ENCODE measurements at regions not wholly inside any gene's neighbourhood (a gene's known extent, or its start where the extent isn't known, plus 50 kb on each side); places are given as distances from the start of the nearest gene placed in this dataset.
"Not testable (repeated sequence)": the region's sequence is repeated elsewhere in the genome, so short reads cannot be mapped to it uniquely, and the experiment has no call there.

DNA sequence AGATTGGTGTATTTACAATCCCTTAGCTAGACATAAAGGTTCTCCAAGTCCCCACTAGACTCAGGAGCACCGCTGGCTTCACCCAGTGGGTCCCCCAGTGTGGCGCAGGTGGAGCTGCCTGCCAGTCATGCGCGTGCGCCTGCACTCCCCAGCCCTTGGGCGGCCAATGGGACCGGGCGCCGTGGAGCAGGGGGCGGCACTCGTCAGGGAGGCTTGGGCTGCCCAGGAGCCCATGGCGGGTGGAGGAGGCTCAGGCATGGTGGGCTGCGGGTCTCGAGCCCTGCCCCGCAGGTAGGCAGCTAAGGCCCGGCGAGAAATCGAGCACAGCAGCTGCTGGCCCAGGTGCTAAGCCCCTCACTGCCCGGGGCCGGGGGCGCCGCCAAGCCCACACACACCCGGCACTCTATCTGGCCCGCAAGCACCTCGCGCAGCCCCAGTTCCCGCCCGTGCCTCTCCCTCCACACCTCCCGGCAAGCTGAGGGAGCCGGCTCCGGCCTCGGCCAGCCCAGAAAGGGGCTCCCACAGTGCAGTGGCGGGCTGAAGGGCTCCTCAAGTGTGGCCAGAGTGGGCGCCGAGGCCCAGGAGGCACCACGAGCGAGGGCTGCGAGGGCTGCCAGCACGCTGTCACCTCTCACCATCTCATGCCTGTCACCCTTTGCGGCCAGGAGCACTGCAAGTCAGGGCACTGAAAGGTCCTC, 71.1 kb upstream of the MEF2A start:
- not testable (repeated sequence) for H3K27me3 ChIP-seq (ENCODE audit: control insufficient read depth, insufficient read depth, low read length); H3K4me3 Mint-ChIP-seq; H3K27ac Mint-ChIP-seq; H3K4me1 Mint-ChIP-seq; H3K9me3 ChIP-seq (ENCODE audit: control insufficient read depth in 2 of 2, low read length in 2 of 2); H3K4me1 ChIP-seq (ENCODE audit: control insufficient read depth, insufficient read depth, low read length, poor library complexity, severe bottlenecking); H3K4me3 ChIP-seq (ENCODE audit: low read depth, low read length); H3K27ac ChIP-seq (ENCODE audit: insufficient read depth, low read length, poor library complexity, severe bottlenecking); ATAC-seq (ENCODE audit: low read depth in 2 of 2); DNase-seq; H3K36me3 ChIP-seq (ENCODE audit: control insufficient read depth, insufficient read depth, low read length); H3K36me3 Mint-ChIP-seq; H3K9me3 Mint-ChIP-seq
- H3K27me3 Mint-ChIP-seq = peaks cover 11% of the 10 kb centered on the region

DNA sequence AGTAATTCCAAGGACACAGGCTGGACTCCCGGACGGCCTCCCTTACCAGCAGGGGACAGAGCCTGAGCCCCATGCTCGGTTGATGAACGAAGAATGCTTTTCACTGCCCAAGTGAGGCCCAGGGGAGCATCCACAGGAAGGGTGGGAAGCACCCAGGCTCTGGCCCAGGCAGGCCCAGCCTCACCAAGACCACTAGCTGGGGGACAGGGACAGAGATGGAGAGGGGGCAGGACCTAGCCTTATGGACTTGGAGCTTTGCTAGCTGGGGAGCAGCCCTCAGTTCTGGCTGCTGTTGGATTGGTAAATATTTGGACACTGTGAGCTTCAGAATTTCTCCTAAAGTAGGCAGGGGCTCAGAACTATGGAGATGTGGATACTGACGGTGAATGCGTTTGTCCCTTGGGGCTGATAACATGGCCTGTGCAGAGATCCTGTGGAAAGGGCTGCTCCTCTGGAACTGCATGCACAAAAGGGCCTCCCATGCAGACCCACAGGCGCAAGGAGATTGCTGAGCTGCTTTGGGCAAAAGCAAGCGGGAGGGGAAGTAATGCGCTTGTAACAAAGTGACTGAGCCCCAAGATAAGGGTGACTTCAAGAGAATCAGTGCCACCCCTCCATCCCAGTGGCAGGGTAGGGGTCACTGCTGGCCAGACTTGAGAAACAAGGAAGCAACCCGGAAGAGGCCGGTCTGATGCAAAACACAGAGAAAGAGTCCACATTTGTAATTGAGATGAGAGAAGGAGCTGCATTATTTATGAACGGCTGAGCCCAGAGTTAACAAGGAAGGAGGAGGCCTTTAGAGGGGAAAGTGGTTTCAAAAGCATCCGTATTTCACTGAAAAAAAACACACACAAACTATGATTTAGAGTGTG, 70.1 kb upstream of the MEF2A start:
- Mint-ChIP-seq H3K36me3 (peaks cover 6% of the 10 kb centered on the region), H3K4me3 (peak overlapping the region in 1 of 4 donors; percentile 47), H3K9me3 (peaks cover 0 to 3% (median 0%) of the 10 kb centered on the region in 7 donors), H3K4me1 (peaks cover 0 to 13% (median 2%) of the 10 kb centered on the region in 4 donors), H3K27me3 (peaks cover 11% of the 10 kb centered on the region), H3K27ac (peak overlapping the region in 1 of 3 donors; percentile 37)
- ATAC-seq (ENCODE audit: low read depth in 2 of 2) (no peak), DNase-seq (peak in 1 of 3 donors; percentile 58)
- Histone ChIP-seq H3K36me3 (ENCODE audit: control insufficient read depth, insufficient read depth, low read length) (no peaks in the 10 kb centered on the region), H3K4me1 (ENCODE audit: control insufficient read depth, insufficient read depth, low read length, poor library complexity, severe bottlenecking) (no peaks in the 10 kb centered on the region), H3K27ac (ENCODE audit: insufficient read depth, low read length, poor library complexity, severe bottlenecking) (no peak overlapping the region), H3K4me3 (ENCODE audit: low read depth, low read length) (no peak overlapping the region), H3K9me3 (ENCODE audit: control insufficient read depth in 2 of 2, low read length in 2 of 2) (no peaks in the 10 kb centered on the region), H3K27me3 (ENCODE audit: control insufficient read depth, insufficient read depth, low read length) (no peaks in the 10 kb centered on the region)

DNA sequence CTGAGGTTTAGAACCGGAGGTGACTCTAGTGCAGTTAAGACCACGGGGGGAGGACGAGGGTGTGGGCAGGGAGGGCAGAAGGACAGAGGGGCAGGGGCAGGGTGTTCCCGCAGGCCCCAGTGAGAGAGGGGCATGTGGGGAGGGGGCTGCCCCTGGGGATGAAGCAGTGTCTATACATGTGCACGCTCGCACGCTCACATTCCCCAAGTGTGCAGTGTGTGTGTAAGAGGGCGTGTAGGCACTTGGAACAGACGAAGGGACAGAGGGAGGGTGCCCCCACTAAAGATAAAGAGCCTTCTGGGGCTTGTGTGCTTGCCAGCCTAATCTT, 69.5 kb upstream of the MEF2A start:
- no peak overlapping the region for H3K4me3 ChIP-seq (ENCODE audit: low read depth, low read length)
- H3K4me1 Mint-ChIP-seq = peaks cover 0 to 13% (median 2%) of the 10 kb centered on the region in 4 donors
- ATAC-seq (ENCODE audit: low read depth in 2 of 2) = no peak
- peaks cover 0 to 3% (median 0%) of the 10 kb centered on the region in 7 donors for H3K9me3 Mint-ChIP-seq
- no peak for DNase-seq
- no peak overlapping the region for H3K4me3 Mint-ChIP-seq
- H3K9me3 ChIP-seq (ENCODE audit: control insufficient read depth in 2 of 2, low read length in 2 of 2) = no peaks in the 10 kb centered on the region
- no peaks in the 10 kb centered on the region for H3K4me1 ChIP-seq (ENCODE audit: control insufficient read depth, insufficient read depth, low read length, poor library complexity, severe bottlenecking)
- no peaks in the 10 kb centered on the region for H3K36me3 ChIP-seq (ENCODE audit: control insufficient read depth, insufficient read depth, low read length)
- H3K27ac ChIP-seq (ENCODE audit: insufficient read depth, low read length, poor library complexity, severe bottlenecking) = no peak overlapping the region
- peaks cover 6% of the 10 kb centered on the region for H3K36me3 Mint-ChIP-seq
- H3K27me3 Mint-ChIP-seq = peaks cover 7% of the 10 kb centered on the region
- H3K27me3 ChIP-seq (ENCODE audit: control insufficient read depth, insufficient read depth, low read length) = no peaks in the 10 kb centered on the region
- H3K27ac Mint-ChIP-seq = no peak overlapping the region

DNA sequence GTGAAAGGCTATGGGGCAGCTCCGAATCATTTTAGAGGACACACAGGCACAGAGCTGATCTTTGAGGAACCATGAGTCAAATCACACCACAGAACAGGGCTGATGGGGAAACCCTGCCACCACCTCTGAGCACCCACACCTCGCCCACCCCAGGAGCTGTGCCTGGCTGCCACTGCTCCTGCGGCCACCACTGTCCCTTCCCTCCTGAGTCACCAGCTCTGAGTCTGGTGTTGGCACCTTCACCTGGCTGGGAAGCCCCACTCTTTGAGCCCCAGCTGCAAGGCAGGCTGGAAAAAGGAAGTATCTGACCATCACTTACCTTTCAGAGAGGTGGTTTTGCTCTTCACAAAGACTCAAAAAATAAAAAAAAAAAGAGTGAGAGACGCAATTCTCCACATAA, 63.6 kb upstream of the MEF2A start:
- no peak overlapping the region for H3K4me3 Mint-ChIP-seq
- H3K27ac ChIP-seq (ENCODE audit: insufficient read depth, low read length, poor library complexity, severe bottlenecking) = no peak overlapping the region
- H3K27me3 Mint-ChIP-seq = peaks cover 16% of the 10 kb centered on the region
- H3K36me3 ChIP-seq (ENCODE audit: control insufficient read depth, insufficient read depth, low read length) = no peaks in the 10 kb centered on the region
- peaks cover 0 to 7% (median 0%) of the 10 kb centered on the region in 7 donors for H3K9me3 Mint-ChIP-seq
- peaks cover 0 to 7% (median 2%) of the 10 kb centered on the region in 4 donors for H3K4me1 Mint-ChIP-seq
- ATAC-seq (ENCODE audit: low read depth in 2 of 2) (peak; percentile 63 to 72), DNase-seq (peak in 1 of 3 donors; percentile 16)
- H3K4me3 ChIP-seq (ENCODE audit: low read depth, low read length) = no peak overlapping the region
- no peaks in the 10 kb centered on the region for H3K9me3 ChIP-seq (ENCODE audit: control insufficient read depth in 2 of 2, low read length in 2 of 2)
- H3K27ac Mint-ChIP-seq = peak overlapping the region in 1 of 3 donors; percentile 64
- H3K27me3 ChIP-seq (ENCODE audit: control insufficient read depth, insufficient read depth, low read length) = no peaks in the 10 kb centered on the region
- H3K36me3 Mint-ChIP-seq = peaks cover 6% of the 10 kb centered on the region
- no peaks in the 10 kb centered on the region for H3K4me1 ChIP-seq (ENCODE audit: control insufficient read depth, insufficient read depth, low read length, poor library complexity, severe bottlenecking)

DNA sequence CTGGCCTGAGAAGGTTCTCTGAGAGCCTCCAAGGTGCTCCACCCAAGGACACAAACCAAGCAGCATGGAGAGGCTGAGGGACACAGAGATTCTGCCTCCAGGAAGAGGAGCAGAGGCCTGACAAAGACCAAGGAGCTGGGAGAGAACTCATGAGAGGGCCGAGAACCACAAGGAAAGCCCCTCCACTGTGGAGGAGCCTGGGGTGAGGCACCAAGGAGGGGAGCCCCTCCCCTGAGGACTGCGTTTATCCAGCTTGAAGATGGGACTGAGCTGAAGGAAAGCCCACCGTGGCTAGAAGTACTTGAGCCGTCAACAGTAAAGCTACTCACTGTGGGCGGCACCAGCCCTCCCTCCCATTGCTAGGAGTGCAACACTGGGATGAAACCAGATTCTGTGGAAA, 63.1 kb upstream of the MEF2A start:
- no peaks in the 10 kb centered on the region for H3K4me1 ChIP-seq (ENCODE audit: control insufficient read depth, insufficient read depth, low read length, poor library complexity, severe bottlenecking)
- no peak for DNase-seq
- H3K9me3 ChIP-seq (ENCODE audit: control insufficient read depth in 2 of 2, low read length in 2 of 2) = no peaks in the 10 kb centered on the region
- no peak overlapping the region for H3K27ac ChIP-seq (ENCODE audit: insufficient read depth, low read length, poor library complexity, severe bottlenecking)
- no peak overlapping the region for H3K4me3 Mint-ChIP-seq
- H3K4me3 ChIP-seq (ENCODE audit: low read depth, low read length) = no peak overlapping the region
- peaks cover 11% of the 10 kb centered on the region for H3K27me3 Mint-ChIP-seq
- peak overlapping the region in 1 of 3 donors; percentile 64 for H3K27ac Mint-ChIP-seq
- H3K9me3 Mint-ChIP-seq = peaks cover 0 to 5% (median 0%) of the 10 kb centered on the region in 7 donors
- H3K36me3 ChIP-seq (ENCODE audit: control insufficient read depth, insufficient read depth, low read length) = no peaks in the 10 kb centered on the region
- H3K27me3 ChIP-seq (ENCODE audit: control insufficient read depth, insufficient read depth, low read length) = no peaks in the 10 kb centered on the region
- no peak for ATAC-seq (ENCODE audit: low read depth in 2 of 2)
- peaks cover 2% of the 10 kb centered on the region for H3K36me3 Mint-ChIP-seq
- peaks cover 0 to 7% (median 2%) of the 10 kb centered on the region in 4 donors for H3K4me1 Mint-ChIP-seq

DNA sequence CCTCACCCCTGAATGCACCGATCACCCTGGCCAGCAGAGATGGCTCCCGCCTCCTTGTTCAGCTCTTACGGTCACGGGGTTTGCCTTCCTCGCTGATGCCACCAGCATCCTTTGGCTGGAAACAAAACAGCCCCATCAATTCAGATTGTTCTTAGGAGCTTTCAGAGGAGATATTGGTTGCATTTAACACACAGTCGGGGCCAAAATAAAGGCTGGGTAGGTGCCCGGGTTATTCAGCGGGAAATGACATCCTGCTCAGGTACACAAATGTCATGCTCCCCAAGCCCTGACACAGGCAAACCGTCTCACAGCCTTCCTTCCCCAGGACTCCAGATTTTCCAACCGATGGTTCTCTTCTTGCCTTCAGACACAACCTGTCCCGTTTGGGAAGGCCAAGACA, 62.4 kb upstream of the MEF2A start:
- no peak overlapping the region for H3K4me3 Mint-ChIP-seq
- H3K4me1 ChIP-seq (ENCODE audit: control insufficient read depth, insufficient read depth, low read length, poor library complexity, severe bottlenecking) = no peaks in the 10 kb centered on the region
- H3K36me3 Mint-ChIP-seq = no peaks in the 10 kb centered on the region
- no peak overlapping the region for H3K27ac ChIP-seq (ENCODE audit: insufficient read depth, low read length, poor library complexity, severe bottlenecking)
- no peak for ATAC-seq (ENCODE audit: low read depth in 2 of 2)
- H3K9me3 ChIP-seq (ENCODE audit: control insufficient read depth in 2 of 2, low read length in 2 of 2) = no peaks in the 10 kb centered on the region
- peaks cover 0 to 7% (median 2%) of the 10 kb centered on the region in 4 donors for H3K4me1 Mint-ChIP-seq
- no peak overlapping the region for H3K27ac Mint-ChIP-seq
- no peak for DNase-seq
- peaks cover 0 to 5% (median 0%) of the 10 kb centered on the region in 7 donors for H3K9me3 Mint-ChIP-seq
- no peaks in the 10 kb centered on the region for H3K36me3 ChIP-seq (ENCODE audit: control insufficient read depth, insufficient read depth, low read length)
- peaks cover 9% of the 10 kb centered on the region for H3K27me3 Mint-ChIP-seq
- H3K27me3 ChIP-seq (ENCODE audit: control insufficient read depth, insufficient read depth, low read length) = no peaks in the 10 kb centered on the region
- no peak overlapping the region for H3K4me3 ChIP-seq (ENCODE audit: low read depth, low read length)

DNA sequence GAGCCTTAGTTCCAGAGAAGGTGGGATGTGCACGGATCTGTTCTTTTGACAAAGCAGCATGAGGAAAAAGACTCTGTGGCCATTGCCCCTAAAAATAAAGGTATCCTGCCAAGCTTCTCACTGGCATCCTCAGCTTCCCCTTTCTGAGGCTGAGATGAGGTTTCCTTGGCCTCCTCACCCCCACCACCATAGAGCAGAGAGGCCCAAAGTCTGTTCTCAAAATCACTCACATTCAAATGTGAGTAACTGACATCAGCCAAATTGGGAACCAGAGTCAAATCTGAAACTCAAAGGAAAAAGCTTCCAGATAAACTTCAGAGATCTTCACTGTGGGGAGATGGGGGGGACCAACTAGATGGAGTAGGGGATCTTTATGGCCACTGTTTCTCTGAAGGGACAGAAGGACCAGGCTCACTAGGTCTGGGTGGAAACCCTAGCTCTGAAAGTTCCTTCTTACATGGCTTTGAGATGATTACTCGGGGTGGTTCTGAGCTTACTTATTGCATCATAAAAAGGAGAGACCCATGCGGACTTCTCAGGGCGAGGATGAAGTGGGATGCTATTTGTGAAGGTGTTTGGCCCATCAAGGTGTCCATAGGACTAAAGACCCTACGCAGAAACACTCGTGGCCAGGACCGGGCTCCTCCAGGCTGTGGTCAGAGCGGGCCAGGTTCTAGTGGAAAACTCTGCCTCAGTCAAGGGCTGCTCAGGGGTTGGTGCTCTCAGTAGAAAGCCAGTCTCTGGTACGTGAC, 61.5 kb upstream of the MEF2A start:
- Histone ChIP-seq H3K27me3 (ENCODE audit: control insufficient read depth, insufficient read depth, low read length) (no peaks in the 10 kb centered on the region), H3K4me1 (ENCODE audit: control insufficient read depth, insufficient read depth, low read length, poor library complexity, severe bottlenecking) (no peaks in the 10 kb centered on the region), H3K27ac (ENCODE audit: insufficient read depth, low read length, poor library complexity, severe bottlenecking) (no peak overlapping the region), H3K36me3 (ENCODE audit: control insufficient read depth, insufficient read depth, low read length) (no peaks in the 10 kb centered on the region), H3K4me3 (ENCODE audit: low read depth, low read length) (no peak overlapping the region), H3K9me3 (ENCODE audit: control insufficient read depth in 2 of 2, low read length in 2 of 2) (no peaks in the 10 kb centered on the region)
- no peak for ATAC-seq (ENCODE audit: low read depth in 2 of 2)
- Mint-ChIP-seq H3K27ac (no peak overlapping the region), H3K36me3 (no peaks in the 10 kb centered on the region), H3K27me3 (peaks cover 9% of the 10 kb centered on the region), H3K9me3 (peaks cover 0 to 5% (median 0%) of the 10 kb centered on the region in 7 donors), H3K4me3 (no peak overlapping the region), H3K4me1 (peaks cover 0 to 10% (median 2%) of the 10 kb centered on the region in 4 donors)
- no peak for DNase-seq

Data from CD4-positive, CD25-positive, alpha-beta regulatory T cell (primary cell).